HG02870 (cell line): ENCODE measurements at regions not wholly inside any gene's neighbourhood (a gene's known extent, or its start where the extent isn't known, plus 50 kb on each side); places are given as distances from the start of the nearest gene placed in this dataset.

Experiments used
- ATAC-seq: cut with Tn5 transposase; IDR thresholded peaks from one replicate; pipeline ENCODE4 v1.9.1; 2021; ENCODE audit warnings: mild to moderate bottlenecking, moderate library complexity; ENCODE audit not compliant: unreplicated experiment

- ATAC-seq, result no peak
Observed at GRCh38 chr5:116856271-116856670, 281.6 kb upstream of the SEMA6A start.

DNA sequence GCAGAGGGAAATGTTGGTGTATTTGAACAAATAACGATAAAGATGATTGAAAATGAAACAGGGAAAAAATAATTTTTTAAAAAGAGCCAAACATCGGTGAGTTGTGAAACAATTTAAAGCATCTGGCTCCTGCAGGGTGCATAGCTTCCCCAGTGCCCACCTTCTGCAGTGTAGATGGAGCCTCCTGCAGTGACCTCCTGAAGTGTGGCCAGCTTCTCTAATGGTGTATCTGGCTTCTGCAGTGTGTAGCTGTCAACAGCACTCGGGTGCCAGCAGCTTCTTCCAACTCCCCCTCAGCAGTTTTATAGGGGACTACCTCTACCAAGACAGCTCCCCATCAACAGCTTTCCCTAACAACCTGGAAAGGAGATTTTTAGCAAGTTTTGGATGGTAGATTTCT lies 279.4 kb upstream of the SEMA6A start:
- ATAC-seq, result no peak

DNA sequence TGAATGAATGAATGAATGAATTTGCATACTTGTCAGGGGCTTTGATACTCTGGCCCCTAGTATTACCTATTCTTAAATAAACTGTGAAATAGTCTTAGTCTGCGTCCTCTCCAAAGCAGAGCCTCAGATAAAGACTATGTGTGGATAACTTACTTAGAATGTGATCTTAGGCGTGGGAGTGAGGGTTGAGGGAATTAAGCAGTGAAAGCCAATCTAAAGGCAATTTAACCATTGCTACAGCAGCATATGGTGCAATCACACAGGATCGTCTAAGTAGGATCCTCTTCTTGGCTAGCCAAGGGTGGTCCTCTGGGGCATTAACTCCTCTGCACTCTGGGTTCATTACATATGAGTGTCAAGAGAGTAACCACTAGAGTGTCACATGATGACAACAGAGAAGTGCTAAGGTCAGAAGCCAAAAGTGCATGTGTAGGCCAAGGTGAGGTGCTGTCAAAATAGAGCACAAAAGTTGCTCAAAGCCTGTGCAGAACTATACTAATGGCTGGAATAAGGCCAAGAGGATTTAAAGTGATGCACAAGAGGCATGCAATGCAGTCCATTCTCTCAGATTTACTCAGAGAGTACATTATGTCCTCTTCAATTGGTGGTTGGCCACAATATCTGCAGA lies 274.4 kb upstream of the SEMA6A start:
- ATAC-seq, result peak; percentile 59

DNA sequence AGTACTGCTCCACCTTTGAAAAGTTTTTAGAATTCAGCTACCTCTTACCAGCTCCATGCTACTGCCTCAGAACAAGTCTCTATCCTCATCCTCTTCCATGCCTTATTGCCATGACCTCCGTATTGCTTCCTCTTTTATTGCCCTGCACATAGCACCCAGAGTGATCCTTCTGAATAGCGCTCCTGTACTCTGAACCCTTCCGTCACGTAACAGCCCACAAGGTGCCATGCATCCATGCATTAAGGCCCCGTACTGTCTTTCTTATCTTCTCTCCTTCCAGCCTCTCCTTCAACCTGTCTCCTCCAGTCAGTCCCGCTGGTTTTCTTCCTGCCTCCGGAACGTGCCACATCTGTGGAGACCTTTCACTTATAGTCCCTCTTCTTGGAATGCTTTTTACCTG lies 273.3 kb upstream of the SEMA6A start:
- ATAC-seq, result no peak

DNA sequence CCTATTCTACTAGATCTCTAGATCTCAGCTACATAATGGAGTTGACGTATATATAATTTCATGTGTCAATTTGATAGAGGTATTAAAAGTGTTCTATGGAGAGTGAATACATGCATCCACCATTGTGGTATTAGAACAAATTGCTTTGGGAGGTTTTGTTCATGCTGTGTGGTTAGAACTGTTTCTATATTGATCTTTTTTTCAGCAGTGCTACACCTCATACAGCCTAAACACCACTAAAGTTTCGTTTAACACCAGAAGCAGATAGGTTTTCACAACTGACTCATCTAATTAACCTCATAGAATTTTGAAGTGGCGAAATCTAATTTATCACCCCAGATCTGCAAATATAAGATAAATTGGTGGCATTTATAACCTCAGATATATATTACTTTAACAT lies 269.4 kb upstream of the SEMA6A start:
- no peak for ATAC-seq

GRCh38 chr5:116842514-116842961 lies 267.9 kb upstream of the SEMA6A start:
- no peak for ATAC-seq

- ATAC-seq, result no peak
Observed at GRCh38 chr5:116841734-116842133, 267.1 kb upstream of the SEMA6A start.

DNA sequence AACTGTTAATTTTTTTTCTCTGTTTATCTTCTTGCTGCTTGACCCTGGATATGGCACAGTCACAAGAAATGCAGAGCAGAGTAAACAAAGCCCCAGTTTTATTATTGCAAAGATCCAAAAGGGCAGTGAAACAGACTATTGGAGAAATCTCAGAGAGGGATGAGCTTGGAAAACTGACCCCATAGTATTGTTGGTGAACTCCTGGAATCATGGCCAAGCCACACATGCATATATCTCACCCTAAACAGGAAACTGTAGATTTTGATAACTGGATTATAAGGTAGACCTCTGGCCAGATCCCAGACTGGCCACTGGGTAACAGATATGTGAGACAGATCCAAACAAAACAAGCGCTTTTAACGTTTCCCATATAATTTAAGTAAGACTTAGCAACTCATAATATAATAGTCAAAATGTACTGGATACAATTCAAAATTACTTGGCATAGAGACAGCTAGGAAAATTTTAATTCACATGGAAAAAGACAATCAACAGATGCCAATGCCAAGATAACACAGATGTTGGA lies 263.5 kb upstream of the SEMA6A start:
- no peak for ATAC-seq

DNA sequence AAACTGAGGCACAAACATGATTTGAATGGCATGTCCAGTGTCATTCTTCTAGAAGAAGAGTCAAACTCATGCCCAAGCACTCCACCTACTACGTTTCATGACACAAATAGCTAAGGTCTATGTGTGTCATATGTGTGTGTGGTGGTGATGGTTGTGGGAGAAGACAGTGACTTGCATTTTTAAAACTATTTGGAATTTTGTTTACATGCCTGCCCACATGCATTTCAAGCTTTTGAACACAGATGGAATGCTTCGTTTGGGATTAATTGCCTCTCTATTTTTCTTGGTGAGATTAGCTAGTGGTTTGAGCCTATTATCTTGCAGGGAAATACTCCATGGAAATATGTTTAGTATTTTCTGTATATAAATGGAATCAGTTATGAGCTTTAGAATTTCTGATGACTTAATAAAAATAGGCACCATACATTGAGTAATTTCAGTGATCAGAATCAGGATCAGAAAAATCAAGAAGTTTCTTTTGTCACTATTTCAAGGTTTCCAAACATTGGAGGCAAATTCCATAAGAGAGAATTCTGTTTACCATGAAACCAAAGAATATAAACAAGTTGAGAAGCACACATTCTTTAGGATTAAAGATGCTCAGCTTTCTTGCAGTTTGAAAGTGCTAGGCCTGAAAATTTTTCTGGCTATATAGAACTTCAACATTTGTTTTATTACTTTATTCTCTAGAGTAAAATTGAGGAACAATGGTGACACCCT lies 260.3 kb upstream of the SEMA6A start:
- ATAC-seq, result no peak

- no peak for ATAC-seq
Observed at GRCh38 chr5:116830079-116830478, 255.5 kb upstream of the SEMA6A start.

DNA sequence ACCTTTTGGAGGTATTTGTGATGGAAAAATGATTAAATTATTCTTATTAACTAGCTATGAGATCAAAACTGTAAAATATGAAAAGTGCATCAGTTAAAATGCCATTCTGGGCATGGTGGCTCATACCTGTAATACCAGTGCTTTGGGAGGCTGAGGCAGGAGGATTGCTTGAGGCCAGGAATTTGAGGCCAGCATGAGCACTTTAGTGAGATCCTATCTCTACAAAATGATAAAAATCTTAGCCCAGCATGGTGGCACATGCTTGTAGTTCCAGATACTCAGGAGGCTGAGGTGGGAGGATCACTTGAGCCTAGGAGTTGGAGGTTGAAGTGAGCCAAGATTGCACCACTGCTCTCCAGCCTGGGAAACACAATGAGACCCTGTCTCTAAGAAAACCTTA lies 252.5 kb upstream of the SEMA6A start:
- no peak for ATAC-seq

- no peak for ATAC-seq
Observed at GRCh38 chr5:116825486-116825885, 250.9 kb upstream of the SEMA6A start.

- no peak for ATAC-seq
Observed at GRCh38 chr5:116824751-116825438, 250.3 kb upstream of the SEMA6A start.

GRCh38 chr5:116814626-116815385 lies 240.2 kb upstream of the SEMA6A start:
- ATAC-seq, result no peak

DNA sequence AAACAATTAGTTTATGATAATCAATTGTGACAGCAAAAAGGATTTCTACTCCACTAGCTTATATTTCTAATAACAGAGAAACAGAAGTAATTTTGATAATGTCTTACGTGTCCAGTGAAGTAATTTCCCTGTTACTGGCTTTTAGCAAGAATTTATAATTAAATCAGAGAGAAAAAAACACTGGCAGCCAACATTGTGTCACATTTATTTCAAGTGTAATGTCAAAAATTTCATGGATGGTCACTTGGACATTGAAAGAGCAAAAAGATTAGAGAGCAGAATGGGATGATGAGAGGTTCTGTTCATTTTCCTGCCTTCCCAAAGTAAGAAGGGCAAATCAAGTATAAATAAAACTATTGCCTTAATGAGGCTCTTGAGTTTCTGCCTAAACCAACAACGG lies 239.3 kb upstream of the SEMA6A start:
- ATAC-seq, result no peak

- ATAC-seq, result no peak
Observed at GRCh38 chr5:116813356-116813755, 238.7 kb upstream of the SEMA6A start.

DNA sequence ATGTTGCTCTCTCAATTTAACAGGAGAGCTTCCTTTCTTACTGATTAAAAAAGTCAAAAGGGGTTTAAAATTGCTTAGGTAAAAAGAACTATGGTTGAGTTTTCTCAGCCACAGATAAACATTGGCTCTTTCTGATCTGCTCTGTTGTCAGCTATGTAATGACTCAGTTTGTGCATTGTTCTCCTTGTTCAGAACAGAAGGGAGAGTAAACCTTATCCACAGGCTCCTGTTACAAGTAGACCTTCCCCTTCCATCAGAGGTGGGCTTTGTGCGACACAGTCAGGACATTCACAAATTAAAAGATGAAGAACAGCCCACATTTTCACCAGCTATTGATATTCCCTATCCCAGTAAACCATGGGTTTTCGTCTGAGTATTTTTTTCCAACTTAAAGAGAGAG lies 236.3 kb upstream of the SEMA6A start:
- ATAC-seq, result no peak

DNA sequence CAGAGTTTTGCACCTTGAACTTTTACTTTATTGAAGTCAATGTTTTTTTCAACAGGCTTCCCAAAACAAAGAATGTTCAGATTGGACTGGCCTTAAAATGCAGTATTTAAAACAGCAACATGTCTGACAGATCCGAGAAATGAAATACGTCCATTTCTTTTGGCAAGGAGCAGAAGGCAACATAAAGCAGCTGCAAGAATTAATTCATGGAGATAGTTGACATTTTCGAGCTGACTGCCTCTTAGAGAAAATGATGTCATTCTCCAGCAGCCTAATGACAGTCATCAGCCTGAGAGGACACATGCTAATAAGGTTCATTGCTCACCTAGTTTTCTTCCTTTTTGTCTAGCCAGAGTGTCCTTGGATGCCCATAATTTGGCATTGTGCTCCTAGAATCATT lies 232.2 kb upstream of the SEMA6A start:
- ATAC-seq, result no peak

DNA sequence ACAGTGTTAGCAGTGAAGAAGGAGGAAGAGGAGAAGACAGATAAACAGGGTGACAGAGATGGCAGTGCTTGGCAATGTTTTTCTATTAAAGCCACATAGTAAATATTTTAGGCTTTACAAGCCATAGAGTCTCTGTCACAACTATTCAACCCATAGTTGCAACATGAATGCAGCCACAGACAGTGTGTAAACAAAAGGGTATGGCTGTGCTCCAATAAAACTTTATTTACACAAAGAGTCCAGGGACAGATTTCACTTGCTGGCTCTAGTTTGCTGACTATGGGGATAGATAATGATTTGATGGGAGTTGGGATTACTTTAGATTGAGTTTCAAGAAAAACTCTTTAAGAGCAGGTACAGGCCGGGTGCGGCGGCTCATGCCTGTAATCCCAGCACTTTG lies 224.8 kb upstream of the SEMA6A start:
- no peak for ATAC-seq

GRCh38 chr5:116795189-116795588 lies 220.6 kb upstream of the SEMA6A start:
- no peak for ATAC-seq

- ATAC-seq, result no peak
Observed at GRCh38 chr5:116789522-116789921, 214.9 kb upstream of the SEMA6A start.
